ENCODE measurements at regions not wholly inside any gene's neighbourhood (a gene's known extent, or its start where the extent isn't known, plus 50 kb on each side); places are given as distances from the start of the nearest gene placed in this dataset.

GRCh38 chr7:40922316-40922670 is 780.6 kb downstream of the INHBA start:
- 79 to 92% methylated on average over 1 of the region's 1 CpG for WGBS, 2 donors
- peaks cover 0 to 3% (median 0%) of the 10 kb centered on the region in 5 donors for H3K4me1 ChIP-seq (ENCODE audit: control insufficient read depth in 5 of 5, insufficient read depth in 5 of 5, low read length in 5 of 5)
- peaks cover 0 to 2% (median 0%) of the 10 kb centered on the region in 4 donors for H3K9me3 ChIP-seq (ENCODE audit: control insufficient read depth in 4 of 4, insufficient read depth in 3 of 4, low read length in 3 of 4)
- no peak overlapping the region for H3K4me3 ChIP-seq
- DNase-seq (no peak), ATAC-seq (ENCODE audit: insufficient read depth, low FRiP score) (no peak)
- TF ChIP-seq CTCF (IDR thresholded peaks at IDR 0.05; ENCODE audit: control extremely low read depth, extremely low read depth) = no peak
- no peak overlapping the region for H3K9ac ChIP-seq (ENCODE audit: insufficient read depth in 1 of 2, low read length in 2 of 2)
- no peaks in the 10 kb centered on the region for H3K36me3 ChIP-seq (ENCODE audit: control insufficient read depth in 4 of 4, insufficient read depth in 4 of 4, low read length in 4 of 4)
- no peaks in the 10 kb centered on the region for H3K27me3 ChIP-seq (ENCODE audit: control insufficient read depth in 3 of 3, insufficient read depth in 3 of 3, low read length in 2 of 3)
- no peak overlapping the region for H3K27ac ChIP-seq (ENCODE audit: low read depth in 1 of 2, low read length in 1 of 2)

- DNase-seq = no peak
- Histone ChIP-seq H3K9ac (ENCODE audit: insufficient read depth in 1 of 2, low read length in 2 of 2) (no peak overlapping the region), H3K36me3 (ENCODE audit: control insufficient read depth in 4 of 4, insufficient read depth in 4 of 4, low read length in 4 of 4) (no peaks in the 10 kb centered on the region), H3K27me3 (ENCODE audit: control insufficient read depth in 3 of 3, insufficient read depth in 3 of 3, low read length in 2 of 3) (no peaks in the 10 kb centered on the region), H3K27ac (ENCODE audit: low read depth in 1 of 2, low read length in 1 of 2) (no peak overlapping the region), H3K4me1 (ENCODE audit: control insufficient read depth in 5 of 5, insufficient read depth in 5 of 5, low read length in 5 of 5) (peaks cover 0 to 3% (median 0%) of the 10 kb centered on the region in 5 donors), H3K4me3 (no peak overlapping the region), H3K9me3 (ENCODE audit: control insufficient read depth in 4 of 4, insufficient read depth in 3 of 4, low read length in 3 of 4) (peaks cover 0 to 2% (median 0%) of the 10 kb centered on the region in 4 donors)
- TF ChIP-seq CTCF (IDR thresholded peaks at IDR 0.05; ENCODE audit: control extremely low read depth, extremely low read depth) = no peak
- WGBS, 2 donors = 72 to 91% methylated on average over 7 of the region's 7 CpGs
- no peak for ATAC-seq (ENCODE audit: insufficient read depth, low FRiP score)
Observed at GRCh38 chr7:40921589-40922315, 781.1 kb downstream of the INHBA start.

GRCh38 chr7:40918701-40919271 is 784.0 kb downstream of the SUGCT start:
- H3K9ac ChIP-seq (ENCODE audit: insufficient read depth in 1 of 2, low read length in 2 of 2) = no peak overlapping the region
- 87 to 89% methylated on average over 2 of the region's 2 CpGs for WGBS, 2 donors
- no peak for DNase-seq
- no peak for ATAC-seq (ENCODE audit: insufficient read depth, low FRiP score)
- H3K9me3 ChIP-seq (ENCODE audit: control insufficient read depth in 4 of 4, insufficient read depth in 3 of 4, low read length in 3 of 4) = no peaks in the 10 kb centered on the region
- no peak overlapping the region for H3K27ac ChIP-seq (ENCODE audit: low read depth in 1 of 2, low read length in 1 of 2)
- no peaks in the 10 kb centered on the region for H3K36me3 ChIP-seq (ENCODE audit: control insufficient read depth in 4 of 4, insufficient read depth in 4 of 4, low read length in 4 of 4)
- H3K4me3 ChIP-seq = no peak overlapping the region
- no peaks in the 10 kb centered on the region for H3K27me3 ChIP-seq (ENCODE audit: control insufficient read depth in 3 of 3, insufficient read depth in 3 of 3, low read length in 2 of 3)
- peaks cover 0 to 3% (median 0%) of the 10 kb centered on the region in 5 donors for H3K4me1 ChIP-seq (ENCODE audit: control insufficient read depth in 5 of 5, insufficient read depth in 5 of 5, low read length in 5 of 5)
- no peak for TF ChIP-seq CTCF (IDR thresholded peaks at IDR 0.05; ENCODE audit: control extremely low read depth, extremely low read depth)
